NCI-H748 (cell line): ENCODE measurements at regions not wholly inside any gene's neighbourhood (a gene's known extent, or its start where the extent isn't known, plus 50 kb on each side); places are given as distances from the start of the nearest gene placed in this dataset.
"Not testable (repeated sequence)": the region's sequence is repeated elsewhere in the genome, so short reads cannot be mapped to it uniquely, and the experiment has no call there.

Experiments
- DNase-seq: peaks from one replicate; lab custom pipeline; 2025; ENCODE audit not compliant: unreplicated experiment; lab: John Stamatoyannopoulos, UW

DNA sequence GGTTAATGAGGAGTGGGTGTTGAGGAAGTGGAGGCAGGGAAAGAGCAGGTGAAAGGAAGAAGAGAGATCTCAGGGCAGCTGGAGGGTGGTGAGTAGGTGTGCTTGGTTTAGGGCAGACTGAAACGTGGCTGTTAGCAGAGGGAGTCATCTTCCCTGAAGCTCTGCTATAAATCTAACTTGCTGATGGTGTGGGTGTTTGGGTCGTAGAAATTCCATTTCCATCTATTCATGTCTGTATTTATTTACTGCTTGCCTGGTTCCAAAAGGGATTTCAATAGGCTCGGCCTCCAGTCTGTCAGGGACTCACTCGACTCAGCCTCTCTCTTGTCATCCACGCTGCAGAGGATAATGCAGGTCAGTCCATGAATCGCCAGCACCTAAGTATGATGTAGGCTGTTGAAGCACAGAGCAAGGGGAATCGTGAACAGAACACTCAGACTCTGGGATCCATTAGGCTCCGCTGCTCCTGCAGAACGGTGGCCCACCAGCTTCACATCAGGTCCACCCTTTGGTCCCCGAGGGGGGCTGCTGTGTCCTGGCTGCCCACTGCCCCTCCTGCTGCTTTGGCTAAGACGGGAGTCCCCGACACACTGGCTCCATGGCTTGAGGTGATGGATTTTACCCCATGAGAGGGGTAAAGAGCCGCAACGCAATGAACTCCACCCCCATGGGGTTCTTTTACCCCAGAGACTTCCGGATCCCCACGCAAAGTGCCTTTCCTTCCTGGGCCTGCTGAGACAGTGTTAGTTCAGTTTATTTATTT, 156.2 kb downstream of the RHOU start:
- DNase-seq, result no peak

DNA sequence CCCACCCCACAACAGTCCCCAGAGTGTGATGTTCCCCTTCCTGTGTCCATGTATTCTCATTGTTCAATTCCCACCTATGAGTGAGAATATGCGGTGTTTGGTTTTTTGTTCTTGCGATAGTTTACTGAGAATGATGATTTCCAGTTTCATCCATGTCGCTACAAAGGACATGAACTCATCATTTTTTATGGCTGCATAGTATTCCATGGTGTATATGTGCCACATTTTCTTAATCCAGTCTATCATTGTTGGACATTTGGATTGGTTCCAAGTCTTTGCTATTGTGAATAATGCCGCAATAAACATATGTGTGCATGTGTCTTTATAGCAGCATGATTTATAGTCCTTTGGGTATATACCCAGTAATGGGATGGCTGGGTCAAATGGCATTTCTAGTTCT, 156.9 kb downstream of the RHOU start:
- DNase-seq, result not testable (repeated sequence)

DNA sequence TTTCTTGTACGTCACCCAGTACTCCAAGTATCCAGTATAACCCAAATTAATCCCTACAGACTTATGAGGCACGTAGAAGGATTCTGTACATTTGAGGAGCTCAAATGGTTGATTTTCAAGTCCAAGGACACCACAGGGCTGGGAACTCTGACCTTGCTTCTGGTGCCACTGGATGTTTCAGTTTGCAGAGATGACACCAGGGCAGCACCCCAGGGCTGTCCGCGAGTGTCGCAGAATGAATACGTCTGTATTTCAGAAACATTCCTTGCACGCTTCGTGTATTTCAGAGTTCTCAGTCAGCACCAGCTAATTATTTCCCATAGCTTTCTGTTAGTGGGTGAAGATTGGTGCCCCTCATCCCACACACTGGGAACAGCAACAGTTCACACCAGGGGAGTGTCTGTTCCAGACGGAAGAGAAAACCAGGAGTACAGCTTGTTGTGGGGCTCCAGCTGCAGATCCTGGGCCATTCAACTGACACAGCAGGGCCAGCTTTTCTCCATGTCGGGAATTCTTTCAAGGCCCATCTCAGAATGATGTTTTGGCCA, 159.2 kb downstream of the RHOU start:
- no peak for DNase-seq

DNA sequence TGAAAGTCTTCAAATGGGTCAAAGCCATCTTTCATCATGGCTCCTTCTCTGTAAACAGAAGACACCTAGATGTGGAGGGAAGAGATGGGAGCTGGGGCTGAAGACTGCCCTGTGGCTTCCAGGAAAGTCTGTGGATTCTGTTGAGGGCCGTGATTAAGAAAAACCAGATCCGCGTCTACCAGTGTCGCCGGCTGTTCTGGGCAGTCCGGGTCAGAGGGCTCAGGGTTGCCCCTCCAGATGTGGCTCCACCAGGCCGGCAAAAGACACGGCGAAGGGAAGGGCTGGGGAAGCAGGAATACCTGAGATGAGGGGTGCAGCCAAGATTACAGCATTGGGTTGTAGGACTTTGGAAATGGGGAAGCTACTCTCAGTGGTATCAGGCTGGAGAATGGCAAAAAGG, 162.6 kb downstream of the RHOU start:
- no peak for DNase-seq

DNA sequence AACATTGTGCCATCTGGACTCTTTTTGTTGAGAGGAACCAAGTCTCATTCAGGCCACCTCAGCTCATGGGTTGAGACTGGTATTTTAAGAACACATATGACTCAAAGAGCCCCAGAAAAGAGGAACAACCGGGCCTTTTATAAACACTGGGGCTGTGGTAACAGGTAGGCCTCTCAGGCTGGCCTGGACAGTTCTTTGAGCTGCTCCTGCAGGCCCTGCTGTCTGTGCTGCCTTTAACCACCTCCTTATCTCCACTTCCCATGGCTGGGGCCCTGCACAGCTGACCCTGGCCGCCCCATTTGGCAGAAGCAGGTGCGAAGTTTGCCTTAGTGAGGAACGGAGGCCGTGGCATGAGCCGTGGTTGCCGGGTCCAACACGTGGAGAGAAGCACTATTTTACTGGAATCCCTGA, 163.3 kb downstream of the RHOU start:
- DNase-seq, result no peak

DNA sequence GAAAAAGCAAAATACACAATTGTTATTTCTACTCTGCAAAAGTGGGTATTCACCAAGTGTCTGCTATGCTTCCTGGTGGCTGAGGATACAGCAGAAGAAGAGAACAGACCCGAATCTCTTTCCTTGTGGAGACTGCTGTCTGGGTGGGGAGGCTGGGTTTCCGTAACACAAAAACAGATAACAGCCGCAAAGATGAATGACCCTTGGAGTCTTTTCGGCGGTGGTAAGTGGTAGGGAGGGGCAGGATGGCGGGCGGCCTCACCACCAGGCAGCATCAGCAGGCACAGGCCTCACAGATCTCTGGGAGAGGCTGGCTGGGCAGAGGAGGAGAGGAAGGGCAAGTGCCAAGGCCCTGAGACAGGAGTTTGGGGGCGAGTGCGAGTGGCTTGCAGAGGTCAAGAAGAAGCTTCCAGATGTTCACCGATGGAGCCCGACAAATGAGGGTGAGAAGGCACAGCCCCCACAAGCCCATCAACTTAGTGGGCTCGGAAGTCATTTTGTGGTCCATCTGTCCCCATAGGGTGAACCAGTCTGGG, 164.2 kb downstream of the RHOU start:
- peak; percentile 3 for DNase-seq

DNA sequence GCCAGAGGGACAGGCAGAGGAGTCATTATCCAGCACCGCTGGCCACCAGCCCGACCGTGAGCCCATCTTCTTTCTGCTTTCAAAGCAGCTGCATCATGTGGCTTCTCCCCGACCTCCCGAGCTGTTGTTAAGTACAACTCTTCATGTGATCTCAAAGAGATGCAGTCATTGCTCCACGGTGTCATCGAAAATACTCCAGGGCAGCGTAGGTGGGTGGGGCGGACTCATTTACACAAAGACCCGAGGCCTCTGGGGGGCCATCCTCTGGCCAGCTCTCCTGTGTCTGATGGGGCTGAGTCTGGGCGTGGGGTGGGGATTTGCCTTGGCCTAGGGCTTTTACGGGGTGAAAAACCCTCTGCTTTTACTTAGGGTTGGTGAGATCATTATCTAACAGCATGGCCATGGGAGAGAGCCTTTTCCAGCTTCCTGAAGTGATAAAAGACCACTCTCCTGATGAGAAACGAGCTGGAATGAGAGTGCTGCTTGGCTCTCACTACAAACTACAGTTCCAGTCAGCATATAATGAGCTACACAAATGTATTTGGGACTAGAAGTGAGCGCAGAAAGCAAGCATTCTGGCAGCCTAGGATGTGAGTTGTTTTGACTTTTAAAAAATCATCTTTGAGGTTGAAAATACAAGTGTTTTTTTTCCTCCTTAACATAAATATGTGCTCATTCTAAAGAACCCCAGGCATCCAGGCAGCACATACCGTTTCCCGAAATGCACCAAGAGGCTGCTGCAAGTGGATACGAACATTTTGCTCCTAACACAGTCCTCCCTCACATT, 165.0 kb downstream of the RHOU start:
- DNase-seq, result no peak

DNA sequence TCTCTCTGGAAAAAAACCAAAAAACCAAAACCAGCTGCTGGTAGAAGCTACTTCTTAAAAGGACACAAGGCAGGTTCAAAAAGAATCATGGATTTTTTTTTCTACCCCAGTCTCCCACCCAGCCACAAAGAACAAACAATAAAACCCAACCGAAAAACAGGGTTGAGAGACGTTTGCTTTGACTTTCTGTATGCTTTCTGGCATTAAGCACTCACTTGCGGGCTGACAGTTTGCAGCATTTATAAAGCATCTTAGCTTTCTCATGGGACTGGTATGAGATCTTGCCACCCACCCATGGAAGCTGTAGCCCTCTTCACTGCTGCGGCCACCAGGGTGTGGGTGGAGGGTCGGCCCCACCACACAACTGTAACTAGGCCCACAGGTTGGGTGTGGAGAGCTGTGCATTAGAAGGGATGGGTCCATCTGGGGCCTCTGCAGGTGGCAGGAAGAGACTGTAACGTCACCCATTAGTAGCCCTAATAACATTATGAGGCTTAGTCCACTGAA, 165.7 kb downstream of the RHOU start:
- DNase-seq, result no peak

DNA sequence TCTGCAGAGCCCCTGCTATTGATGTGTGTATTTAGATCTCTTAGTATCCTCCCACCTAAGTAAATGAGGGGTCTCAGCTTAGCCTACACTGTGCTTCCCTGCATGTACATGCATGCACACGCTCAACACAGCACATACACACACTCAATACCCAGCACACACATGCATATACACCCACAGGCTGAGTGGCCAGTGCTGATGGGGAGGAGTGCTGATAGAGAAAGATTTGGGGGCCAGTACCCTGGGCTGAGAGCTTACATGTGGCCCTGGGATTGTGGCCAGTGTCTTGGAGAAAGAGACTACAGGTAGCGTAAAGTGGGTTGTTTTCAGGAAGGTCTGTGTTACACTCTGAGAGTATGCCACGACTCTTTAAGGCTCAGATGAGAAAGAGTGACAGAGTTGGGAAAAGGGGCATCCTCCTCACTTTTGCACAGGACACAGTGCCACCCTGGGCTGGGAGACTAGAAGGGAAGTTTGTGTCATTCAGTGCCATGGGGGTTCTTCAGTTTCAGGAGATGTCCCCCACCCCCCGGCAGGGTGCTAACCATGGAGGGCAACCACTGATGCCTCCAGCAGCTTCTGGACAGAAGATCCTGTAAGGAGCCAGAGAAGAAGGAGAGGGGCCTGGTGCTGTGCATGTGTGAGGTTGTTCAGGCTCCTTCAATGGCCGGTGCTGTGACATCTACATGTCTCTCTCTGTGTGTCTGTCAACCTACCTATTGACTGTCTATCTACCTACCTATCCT, 166.8 kb downstream of the RHOU start:
- DNase-seq, result no peak

DNA sequence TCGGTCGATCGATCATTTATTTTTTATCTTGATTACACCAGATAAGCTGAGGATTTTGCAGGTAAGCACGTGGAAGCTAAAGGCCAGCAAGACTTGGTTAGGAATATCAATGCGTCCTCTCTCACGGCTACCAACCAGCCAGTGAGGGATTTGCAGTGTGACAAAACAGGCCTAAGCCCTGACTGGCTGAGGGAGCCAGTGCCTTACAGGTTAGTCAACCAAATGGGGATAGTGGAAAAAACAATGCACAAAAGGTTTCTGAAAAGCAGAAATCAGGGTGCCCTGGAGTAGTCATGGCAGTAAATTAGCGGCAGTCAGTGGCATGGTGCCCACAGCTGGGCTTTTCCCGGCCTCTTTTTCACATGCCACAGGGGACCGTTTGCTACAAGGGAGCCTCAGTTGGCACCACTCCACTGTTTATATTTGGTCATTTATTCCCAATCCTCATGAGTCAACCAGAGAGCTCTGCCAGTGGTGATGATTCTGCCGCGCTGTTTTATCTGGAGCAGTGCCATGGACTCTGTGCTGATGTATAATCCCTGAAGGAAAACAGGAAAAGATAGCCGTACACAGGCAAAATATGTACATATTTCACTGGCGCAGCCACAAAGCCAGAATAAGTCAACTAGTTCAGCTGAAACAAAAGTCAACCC, 167.6 kb downstream of the RHOU start:
- peak; percentile 42 for DNase-seq

DNA sequence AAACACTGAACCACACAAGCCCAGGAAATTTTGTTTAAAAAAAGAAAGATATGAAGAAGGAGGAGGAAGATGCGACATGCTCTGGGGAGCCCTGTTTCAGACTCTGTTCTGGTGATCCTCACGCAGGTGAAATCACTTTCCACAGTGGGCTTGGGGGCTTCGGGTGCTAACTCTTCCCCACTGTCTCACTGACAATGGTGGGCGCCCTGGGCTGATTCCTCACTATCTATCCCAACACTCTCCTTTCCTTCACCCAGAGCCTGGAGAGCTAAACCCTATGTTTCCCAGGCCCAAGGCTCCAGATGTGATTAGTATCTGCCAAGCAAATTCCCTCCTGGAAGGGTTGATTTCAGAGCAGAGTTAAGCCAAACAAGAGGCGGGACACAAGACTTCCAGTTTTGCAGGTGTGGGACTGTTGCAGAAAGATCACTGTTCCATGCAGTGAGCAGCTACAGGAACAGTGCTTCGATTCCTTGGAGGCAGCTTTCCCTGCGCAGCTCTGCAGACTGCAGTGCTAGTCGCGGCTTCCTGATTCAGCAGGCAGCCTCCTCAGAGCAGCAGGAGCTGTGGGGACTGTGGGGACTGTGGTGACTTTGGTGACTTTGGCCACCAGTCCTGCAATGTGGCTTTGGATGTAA, 168.3 kb downstream of the RHOU start:
- DNase-seq, result no peak

DNA sequence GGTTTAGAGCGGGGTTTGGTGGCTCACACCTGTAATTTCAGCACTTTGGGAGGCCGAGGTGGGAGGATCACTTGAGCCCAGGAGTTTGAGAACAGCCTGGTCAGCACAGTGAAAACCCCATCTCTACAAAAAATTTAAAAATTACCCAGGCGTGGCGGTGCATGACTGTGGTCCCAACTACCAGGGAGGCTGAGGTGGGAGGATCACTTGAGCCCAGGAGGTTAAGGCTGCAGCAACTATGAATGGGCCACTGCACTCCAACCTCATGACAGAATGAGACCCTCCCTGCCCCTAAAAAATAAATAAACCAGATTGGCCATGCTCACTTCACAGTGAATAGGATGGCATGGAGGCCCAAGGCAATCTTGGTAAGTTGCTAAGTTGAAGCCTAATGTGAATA, 168.9 kb downstream of the RHOU start:
- DNase-seq, result no peak

DNA sequence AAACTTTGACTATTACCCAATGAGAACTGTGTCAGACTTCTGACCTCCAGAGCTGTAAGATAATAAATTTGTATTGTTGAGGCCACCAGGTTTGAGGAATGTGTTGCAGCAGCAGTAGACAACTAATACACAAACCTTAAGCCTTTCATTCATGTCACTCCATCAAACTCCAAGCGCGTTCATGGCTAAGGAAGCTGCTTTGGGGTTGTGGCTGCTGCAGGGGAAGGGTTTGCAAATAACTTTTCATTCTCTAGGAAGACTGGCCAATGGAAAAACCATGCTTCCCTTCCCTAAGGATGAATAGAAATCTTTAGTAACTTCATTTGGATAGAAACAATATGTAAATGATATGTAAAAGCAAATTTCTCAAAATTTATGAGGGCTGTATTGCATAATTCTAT, 170.4 kb downstream of the RHOU start:
- DNase-seq, result no peak

DNA sequence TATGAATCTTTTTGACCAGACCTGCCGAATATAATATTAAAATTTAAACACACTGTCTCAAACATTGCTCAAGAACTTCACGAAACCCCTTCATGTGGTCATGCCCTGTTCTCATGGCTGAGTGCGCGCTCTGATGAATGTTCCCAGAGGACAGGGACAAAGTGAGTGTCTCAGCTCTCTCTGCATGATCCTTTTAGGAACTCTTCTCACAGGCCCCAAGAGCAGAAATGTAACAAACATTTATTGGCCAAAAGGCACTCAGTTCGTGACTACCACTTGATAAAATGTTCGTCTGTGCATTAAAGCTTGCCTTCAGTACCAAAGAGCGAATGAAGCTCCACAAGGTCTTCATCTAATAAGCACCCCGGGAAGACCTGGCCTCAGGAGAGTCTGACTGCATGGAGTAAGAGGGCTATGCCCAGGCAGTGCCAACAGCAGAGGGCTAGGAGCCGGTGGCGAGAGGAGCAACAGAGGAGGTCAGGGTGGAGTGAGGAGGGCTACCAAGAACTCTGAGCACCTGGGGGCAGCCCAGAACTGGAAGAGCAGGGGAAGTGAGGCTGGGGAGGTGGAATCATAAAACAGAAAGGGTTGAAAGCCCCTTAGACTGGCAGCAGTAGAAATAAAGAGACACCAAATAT, 171.1 kb downstream of the RHOU start:
- no peak for DNase-seq

DNA sequence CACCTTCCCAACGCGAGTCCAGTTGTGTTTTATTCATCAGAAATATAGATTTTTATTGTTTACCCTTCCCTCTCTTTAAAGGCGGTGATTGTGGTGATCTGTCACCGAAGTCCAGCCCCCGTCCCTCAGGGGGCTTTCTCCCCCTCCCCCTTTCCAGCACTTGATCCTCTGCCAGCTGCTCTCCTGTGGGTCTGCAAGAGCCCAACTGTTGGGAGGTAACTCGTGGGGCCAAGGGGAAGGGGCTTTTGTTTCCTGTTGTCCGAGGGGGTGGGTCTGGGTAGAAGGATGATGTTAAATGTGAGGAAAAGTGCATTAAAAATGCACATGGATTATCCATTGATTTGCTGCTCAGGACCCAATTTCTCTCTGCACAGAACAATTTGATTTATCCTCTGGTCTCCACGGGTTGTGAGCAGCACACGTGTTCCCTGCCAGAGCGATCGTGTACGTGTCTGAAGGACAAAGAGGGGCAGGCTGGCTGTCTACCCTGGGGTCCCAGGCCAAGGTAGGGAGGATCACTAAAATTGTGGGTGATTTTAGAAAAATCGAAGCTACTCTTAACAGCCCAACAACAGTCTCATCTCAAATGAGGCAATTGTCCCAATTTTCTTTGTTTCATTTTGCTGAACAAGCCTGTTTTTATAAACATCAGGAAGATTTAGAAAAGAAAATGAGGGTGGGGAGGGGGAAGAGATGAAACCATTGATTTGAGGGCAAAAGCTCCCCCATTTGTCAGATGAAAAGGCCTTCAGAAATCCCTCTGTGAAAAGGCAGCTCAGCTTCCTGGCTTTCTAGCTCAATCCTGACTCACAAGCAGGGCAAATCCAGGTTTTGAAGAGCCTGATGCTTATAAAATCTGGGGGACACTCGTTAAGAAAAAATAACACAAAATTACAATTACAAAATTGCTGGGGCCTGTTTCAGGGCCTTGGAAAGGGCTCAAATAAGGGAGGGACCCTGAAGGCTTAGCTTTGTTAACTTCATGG, 176.2 kb downstream of the RHOU start:
- DNase-seq, result no peak

DNA sequence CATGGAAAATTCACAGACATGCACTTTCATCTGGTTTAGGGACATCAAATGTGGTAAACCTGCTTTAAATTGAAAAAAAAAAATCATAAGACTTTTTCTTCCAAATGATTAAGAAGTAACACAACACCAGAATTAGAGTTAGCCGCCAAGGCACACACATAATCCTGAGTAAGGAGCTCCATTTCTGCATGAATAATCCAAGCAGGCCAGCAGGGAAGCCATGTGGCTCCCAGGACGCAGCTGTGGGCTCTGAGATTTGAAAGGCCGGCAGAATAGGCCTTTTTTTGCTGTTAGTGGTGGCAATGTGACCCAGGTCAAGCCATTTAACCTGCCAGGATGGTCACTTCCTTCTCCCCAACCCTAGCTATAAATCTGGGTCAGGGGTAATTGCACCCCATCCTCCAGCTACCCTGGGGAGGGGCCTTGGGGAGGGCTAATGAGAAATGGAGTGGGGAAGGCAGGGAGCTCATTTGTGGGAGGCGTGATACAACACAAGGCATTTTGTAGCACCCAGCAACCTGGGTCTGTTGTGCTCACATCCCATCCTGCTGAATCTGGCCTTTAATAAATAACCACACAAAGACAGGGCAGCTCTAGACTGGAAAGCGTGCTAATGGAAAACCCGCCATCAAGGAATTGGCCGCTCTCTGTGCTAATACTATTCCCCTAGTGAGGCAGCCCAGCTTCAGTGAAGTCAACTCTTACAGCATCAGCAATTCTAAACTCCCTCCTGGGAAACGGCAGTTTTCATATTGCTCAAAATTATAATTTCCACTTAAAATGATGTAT, 178.5 kb downstream of the RHOU start:
- no peak for DNase-seq

DNA sequence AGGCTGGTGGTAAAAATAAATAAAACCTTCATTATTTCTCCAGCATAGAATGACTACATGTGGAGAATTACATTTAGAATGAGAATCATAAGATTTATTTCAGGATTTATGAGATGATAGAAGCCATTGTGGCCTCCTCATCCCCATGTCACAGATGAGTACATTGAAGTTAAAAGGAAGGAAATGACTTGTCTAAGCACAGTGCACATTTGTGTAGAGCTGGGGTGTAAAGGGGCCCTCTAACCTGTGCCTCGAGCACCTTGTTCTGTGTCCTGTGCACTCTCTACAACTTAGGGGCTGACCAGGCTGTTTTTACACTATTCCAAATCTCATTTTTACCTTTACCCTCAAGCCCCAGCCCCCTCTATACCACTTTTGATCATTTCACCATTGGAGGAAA, 179.4 kb downstream of the RHOU start:
- DNase-seq, result no peak

DNA sequence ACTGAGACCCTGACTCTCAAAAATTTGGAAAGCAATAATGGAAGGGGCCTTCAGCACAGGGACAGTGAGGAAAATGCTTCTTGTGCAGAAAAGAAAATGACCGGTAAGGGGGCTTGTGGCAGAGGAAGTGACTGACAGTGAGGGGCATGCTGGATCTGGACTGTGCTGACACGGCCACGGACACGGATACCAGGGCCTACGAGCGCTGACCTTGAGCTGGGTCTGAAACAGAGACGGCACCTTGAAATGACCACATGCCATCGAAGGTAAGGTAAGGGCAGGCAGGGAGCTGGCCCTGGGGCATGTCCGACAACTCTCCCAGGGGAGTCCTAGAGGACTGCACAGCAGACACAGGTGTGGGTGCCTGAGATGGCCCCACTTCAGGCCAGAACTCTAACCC, 182.1 kb downstream of the RHOU start:
- DNase-seq, result no peak
